NCI-H748 treated with DMSO at 0.1 percent for 48 hours (cell line): ENCODE measurements at regions not wholly inside any gene's neighbourhood (a gene's known extent, or its start where the extent isn't known, plus 50 kb on each side); places are given as distances from the start of the nearest gene placed in this dataset.
"Not testable (repeated sequence)": the region's sequence is repeated elsewhere in the genome, so short reads cannot be mapped to it uniquely, and the experiment has no call there.

Source experiments
- DNase-seq: peaks from one replicate; lab custom pipeline; 2025; lab: John Stamatoyannopoulos, UW

DNA sequence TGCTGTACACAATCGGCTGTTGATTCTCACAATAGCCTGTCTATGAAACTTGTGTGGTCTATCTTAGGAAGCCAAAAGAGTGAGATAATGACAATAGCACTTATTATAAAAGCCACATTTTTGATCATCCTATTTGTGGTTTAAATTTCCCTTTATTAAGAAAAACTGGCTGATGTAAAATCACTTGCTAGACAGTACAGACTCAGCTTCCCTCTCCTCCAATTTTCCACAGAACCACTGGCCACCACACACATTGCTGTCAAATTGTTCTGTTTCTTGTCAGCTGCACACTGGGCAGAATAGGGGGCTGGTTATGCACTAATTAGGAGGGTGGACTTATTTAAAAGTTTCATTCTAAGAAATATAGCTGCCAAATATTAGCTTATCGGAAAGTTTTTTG, 425.9 kb downstream of the EPHA3 start:
- no peak for DNase-seq

DNA sequence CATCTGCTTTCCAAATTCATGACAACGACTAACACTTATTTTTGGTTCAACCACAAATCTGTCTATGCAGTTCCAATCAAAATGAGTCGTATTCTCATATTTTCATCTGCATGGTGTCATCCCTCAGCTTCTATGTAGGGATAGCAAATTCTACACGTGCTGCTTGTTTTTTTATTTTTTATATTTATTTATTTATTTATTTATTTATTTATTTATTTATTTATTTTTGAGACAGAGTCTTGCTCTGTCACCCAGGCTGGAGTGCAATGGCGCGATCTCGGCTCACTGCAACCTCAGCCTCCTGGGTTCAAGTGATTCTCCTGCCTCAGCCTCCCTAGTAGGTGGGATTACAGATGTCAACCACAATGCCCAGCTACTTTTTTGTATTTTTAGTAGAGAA, 447.2 kb downstream of the EPHA3 start:
- DNase-seq = not testable (repeated sequence)

DNA sequence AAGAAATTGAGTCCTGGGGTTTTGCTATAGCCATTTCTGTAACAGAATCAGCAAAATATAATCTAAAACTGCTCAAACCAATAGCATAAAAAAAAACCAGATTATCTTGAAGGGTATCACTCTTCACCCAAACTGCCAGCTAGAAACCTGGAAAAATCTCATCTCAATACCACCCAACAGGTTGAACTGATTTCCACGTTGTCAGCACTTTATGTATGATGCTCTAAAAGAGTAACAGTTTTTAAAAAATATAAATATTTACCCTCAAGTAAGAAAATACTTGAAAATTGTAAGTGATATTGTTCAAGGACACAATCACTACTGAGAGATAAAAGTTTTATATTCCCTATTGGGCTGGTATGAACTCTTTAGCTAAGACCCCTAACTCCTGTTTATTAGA, 451.3 kb downstream of the EPHA3 start:
- DNase-seq = no peak

DNA sequence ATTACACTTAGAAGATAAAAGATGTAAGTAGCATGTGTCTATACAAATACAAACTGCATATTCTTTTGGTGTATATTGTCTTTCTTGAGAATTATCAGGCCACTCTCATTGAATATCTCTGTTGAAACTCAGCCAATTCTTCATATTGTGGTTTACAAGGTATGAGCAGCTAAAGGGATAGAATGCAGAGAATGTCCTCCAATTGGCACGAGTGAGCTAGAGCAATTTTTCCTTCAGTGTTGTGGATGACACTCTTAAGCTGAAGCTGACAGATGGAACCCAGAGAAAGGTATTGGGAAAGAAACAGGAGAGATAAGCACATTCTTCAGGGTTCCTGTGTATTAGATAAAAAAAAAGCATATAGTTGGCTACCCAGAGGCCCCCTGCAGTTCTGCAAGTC, 453.1 kb downstream of the EPHA3 start:
- no peak for DNase-seq

DNA sequence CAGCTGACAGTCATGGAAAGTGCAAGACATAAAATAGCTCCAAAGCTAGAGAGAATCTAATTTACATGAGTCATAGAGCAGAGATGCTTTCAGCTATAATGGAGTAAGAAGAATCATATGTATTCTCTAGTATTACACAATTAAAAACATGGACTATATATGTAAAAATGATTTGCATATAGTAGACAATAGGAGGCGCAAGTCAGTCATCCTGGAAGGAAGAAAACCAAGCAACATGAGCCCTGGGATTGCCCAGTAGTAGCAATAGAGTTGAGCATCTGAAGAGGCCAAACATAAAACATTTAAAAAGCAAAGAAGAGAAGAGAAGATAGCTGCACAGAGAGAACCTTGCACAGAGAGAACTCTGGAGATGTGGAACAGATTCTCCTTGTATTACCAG, 455.0 kb downstream of the EPHA3 start:
- no peak for DNase-seq

- DNase-seq = no peak
Measured at GRCh38 chr3:89565098-89565497, 457.7 kb downstream of the EPHA3 start.

DNA sequence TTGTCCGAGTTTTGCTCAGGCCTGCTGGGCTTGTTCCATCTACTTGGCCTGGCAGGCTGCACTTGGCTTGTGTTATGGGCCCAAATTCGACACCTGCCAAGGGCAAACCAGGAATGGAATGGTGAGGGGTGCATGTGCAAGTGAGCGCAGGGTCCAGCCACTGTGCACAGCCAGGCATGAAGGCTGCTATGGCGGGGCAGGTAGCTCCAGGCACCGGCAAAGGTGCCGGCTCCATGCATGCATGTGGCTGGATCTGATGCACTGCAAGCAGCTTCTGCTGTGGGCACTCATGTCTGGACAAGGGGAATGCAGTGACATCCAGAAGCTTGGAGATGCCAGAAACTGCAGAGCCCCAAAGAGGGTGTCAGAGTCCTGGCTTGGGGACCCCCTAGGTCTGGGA, 463.0 kb downstream of the EPHA3 start:
- no peak for DNase-seq

GRCh38 chr3:89571298-89571697, 463.9 kb downstream of the EPHA3 start:
- no peak for DNase-seq

DNA sequence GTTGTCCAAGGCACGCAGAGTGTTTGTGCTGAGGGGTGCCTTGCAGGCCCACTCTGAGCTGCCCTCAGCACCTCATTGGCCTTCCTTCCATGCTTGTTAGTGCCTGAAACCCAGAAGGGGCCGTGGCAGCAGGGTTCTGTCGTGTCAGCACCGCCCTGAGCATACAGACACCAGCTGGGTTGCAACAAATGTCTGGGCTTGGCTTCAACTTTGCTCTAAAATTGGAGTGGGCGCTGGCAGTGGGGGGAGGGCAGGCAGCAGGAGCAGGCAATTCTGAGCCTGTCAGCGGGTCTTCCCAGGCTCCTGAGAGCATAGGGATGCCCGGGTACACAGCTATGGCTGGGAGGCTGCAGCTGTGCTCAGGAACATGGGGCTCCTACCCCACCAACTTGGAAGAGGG, 464.3 kb downstream of the EPHA3 start:
- DNase-seq = no peak

DNA sequence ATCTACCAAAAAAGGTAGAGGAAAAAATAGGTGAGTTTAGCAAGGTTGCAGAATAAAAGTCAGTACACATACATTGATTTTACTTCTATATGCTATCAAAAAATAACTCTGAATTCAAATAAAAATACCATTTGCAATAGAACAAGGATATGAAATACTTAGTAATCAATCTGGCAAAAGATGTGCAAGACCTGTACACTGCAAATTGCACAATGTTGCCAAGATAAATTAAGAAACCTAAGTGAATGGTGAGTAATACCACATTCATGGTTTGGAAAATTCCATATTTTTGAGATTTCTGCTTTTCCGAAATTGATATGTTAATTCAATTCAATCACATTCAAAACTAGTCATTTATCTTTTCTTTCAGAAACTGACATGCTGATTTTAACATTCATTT, 464.8 kb downstream of the EPHA3 start:
- DNase-seq = no peak

DNA sequence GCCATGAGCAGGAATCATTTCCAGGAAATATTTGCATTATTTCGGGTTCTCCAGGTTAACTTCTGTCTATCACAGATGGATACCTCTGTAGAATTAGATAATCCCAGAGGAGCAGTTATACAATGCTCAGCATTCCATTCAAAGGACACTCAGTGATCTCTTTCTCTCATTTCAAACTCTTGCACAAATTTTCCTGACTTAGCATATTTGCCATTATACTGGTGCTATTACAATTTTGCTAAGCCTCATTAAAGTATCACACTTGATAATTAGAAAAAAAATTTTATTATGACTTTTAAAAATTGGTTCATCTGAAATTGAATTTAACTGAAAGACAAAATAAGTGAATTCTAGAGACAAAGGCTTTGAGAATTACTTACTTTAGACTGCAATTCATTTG, 469.0 kb downstream of the EPHA3 start:
- no peak for DNase-seq

DNA sequence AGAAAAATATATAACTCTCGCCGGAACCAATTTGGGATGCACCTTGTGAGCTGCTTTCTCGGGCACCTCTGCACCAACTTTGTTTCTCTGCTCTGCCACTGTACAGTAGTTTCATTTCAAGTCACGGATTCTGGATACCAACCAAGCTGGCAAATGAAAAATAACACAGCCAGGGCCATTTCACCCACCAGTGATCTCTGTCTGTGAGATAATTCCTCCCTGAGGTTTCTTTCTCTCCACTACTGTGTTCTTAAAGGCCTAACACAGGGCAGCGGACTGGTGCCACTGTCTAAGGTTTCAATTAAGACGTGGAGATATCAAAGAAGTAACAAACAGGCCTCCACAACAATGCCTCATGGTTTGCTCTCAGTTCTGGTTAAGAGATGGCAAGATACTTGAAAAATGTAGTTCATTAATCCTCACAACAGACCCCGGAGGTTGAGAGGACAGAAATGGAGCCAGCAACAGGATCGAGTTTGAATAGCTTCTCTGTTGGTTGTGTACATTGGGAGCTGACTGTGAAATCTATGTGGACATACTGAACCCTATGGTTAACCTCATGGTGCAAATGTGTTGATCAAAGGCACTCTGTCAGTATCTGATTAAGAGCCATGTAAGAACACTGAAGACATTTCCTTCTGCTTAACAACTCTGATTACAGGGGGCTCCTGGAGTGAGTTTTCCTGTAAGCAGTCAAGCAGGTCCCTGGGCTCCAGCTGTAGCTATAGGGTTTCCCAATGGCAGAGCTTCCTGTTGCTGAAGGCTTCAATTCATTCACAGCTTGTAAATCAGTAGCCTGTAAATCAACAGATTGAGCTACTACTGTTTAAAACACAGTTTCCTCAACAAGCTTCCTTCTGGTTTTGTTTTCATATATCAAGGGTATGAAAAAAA, 470.5 kb downstream of the EPHA3 start:
- no peak for DNase-seq

DNA sequence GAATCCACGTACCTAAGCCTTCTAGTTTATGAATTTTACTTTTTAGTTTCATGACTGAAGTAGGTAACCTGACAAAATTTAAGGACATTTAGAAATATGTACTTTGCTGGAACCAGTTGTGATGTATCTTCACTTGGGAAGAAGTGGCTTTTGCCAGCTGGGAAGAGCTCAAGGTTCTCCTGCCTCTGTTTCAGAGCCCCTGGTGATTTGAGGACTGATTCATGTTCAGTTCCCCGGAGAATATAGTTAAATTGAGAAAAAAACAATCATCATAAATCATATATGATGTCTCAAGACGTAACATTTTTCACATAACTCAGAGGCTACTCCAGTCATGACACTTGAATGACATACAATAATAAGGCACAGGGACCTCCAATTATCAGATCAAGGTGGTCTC, 473.4 kb downstream of the EPHA3 start:
- DNase-seq = no peak

DNA sequence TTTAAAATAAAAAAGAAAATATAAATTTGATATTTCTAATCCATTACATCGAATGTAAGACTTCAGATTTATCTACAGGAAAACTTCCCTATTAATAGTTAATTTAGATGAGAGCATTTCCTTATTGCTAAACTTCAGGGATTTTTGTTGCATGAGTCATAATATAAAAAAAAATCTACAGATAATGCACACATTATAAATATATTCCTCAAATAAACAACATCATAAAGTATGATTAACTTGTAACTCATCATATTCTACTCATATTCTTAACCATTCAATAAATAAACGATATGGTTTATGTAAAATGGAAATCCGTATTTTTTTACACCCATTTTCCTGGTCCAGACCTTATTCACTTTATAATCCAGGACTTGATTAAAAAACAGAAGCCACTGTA, 477.0 kb downstream of the EPHA3 start:
- no peak for DNase-seq

GRCh38 chr3:89586256-89586655, 478.8 kb downstream of the EPHA3 start:
- no peak for DNase-seq

DNA sequence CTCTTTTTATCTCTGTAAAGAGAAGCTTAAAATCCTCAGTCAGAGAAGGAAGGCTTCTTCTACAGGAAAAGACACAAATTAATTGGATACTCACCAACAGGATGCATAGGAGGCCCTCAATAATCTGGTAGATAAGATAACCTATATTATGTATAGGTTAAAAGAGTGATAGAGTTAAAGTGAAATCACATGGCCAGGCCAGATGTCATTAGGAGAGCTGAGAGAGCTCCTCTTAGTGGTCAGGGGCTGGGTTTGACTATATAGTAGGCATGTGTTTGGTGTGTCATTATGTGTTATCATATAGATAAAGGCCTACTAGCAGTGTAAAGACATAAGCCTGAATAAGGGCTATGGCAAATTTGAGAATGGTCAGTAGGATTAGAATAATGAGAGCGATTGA, 479.3 kb downstream of the EPHA3 start:
- DNase-seq = no peak

- DNase-seq = no peak
Measured at GRCh38 chr3:89606151-89606550, 498.7 kb downstream of the EPHA3 start.

DNA sequence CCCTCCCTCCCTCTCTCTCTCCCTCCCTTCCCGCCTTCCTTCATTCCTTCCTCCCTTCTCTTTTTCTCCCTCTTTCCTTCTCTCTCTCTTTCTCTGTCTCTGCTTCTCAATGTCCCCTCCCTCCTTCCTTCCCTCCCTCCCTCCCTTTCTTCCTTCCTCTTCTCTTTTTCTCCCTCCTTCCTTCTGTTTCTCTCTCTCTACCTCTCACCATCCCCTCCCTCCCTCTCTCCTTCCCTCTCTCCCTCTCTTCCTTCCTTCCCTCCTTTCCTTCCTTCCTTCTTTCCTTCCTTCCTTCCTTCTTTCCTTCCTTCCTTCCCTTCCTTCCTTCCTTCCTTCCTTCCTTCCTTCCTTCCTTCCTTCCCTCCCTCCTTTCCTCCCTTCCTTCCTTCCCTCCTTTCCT, 504.6 kb downstream of the EPHA3 start:
- no peak for DNase-seq

DNA sequence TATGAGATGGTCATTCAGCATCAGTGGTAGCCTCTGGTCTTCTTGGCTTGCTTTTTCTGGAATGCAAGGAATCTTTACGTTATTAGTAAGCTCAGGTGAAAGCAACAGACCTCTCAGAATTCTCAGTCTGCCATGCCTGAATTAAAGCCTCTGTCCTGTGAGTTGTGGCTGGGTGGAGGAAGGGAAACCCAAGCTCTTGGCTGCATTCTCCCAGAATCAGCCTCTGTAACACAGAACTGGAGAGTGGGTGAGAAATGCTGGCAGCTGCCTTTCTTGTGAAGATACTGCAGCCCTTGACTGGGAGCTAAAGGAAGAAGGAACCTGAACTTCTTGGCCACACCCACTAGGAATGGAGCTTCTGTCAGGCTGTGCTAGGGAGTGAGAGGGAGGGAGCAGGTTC, 505.8 kb downstream of the EPHA3 start:
- no peak for DNase-seq

GRCh38 chr3:89617706-89618105, 510.3 kb downstream of the EPHA3 start:
- no peak for DNase-seq

GRCh38 chr3:89619263-89619662, 511.8 kb downstream of the EPHA3 start:
- no peak for DNase-seq

- DNase-seq = no peak
Measured at GRCh38 chr3:89622063-89622700, 514.8 kb downstream of the EPHA3 start.

- no peak for DNase-seq
Measured at GRCh38 chr3:89624494-89624893, 517.1 kb downstream of the EPHA3 start.

DNA sequence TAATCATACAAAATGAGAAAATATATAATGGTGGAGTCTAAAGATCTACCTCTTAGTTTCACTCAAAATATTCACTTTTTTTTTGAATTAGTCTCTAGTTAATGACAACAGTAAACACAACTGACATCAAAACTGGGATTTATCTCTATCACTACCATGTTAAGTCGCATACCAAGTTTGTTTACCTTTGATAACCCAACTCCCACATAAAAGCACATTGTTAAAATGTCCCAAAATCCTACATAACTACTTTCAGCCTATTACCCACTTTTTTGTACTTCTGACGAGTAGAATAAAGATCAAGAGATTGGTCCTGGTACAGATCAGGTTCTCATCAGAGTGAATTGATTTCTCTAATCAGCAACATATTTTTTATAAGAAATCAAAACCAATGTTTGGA, 518.5 kb downstream of the EPHA3 start:
- DNase-seq = no peak
